NCI-H2029 (cell line): ENCODE measurements at regions not wholly inside any gene's neighbourhood (a gene's known extent, or its start where the extent isn't known, plus 50 kb on each side); places are given as distances from the start of the nearest gene placed in this dataset.
"Not testable (repeated sequence)": the region's sequence is repeated elsewhere in the genome, so short reads cannot be mapped to it uniquely, and the experiment has no call there.

Source experiments
- DNase-seq: peaks from one replicate; lab custom pipeline; 2025; lab: John Stamatoyannopoulos, UW

DNA sequence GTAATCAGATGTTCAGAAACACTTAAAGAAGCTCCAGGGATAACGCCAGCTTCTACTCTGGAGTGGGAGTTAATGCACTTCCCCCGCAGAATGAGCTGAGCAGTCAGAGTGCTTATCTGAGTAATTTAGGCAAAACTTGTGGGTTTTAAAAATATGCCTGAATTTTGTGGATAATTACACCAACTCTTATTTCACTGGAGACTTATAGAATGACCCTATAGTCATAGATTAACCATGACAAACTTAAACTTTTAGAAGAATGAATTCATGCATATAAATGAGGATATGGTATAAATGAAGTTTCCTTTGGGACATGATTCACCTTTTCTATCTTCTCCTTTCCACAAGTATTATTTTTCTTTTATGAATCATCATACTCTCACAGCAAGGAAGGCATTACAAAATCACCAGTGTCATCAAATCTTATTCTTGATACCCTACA lies 241.1 kb upstream of the FBXO33 start:
- DNase-seq = no peak

GRCh38 chr14:39668449-39668848 lies 236.2 kb upstream of the FBXO33 start:
- no peak for DNase-seq

- DNase-seq = no peak
Observed at GRCh38 chr14:39666386-39666785, 234.2 kb upstream of the FBXO33 start.

GRCh38 chr14:39665075-39665475 lies 232.8 kb upstream of the FBXO33 start:
- no peak for DNase-seq

DNA sequence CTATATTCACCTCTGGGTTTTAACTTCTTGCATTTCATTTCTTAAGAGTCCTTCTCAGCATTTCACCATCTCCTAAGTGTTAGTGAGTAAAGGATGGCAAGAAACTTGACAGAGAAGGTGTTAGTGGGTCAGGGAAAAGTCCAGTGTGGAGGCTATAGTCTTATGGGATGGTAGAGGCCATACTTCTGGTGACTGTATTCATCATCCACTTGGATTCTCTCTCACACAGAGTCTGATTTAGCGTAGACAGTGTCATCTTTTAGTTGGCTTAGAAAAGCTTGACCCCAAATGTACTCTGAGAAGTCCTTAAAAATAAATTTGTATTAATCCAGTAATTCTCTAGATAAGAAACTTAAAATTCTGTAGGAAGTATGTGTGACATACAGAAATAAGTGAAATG lies 232.4 kb upstream of the FBXO33 start:
- no peak for DNase-seq

- no peak for DNase-seq
Observed at GRCh38 chr14:39641224-39641623, 209.0 kb upstream of the FBXO33 start.

DNA sequence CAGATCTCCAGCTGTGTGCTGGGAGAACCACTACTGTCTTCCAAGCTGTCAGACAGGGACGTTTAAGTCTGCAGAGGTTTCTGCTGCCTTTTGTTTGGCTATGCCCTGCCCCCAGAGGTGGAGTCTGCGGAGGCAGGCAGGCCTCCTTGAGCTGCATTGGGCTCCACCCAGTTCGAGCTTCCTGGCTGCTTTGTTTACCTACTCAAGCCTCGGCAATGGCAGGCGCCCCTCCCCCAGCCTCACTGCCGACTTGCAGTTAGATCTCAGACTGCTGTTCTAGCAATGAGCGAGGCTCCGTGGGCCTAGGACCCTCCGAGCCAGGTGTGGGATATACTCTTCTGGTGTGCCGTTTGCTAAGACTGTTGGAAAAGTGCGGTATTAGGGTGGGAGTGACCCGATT lies 206.8 kb upstream of the FBXO33 start:
- DNase-seq = not testable (repeated sequence)

DNA sequence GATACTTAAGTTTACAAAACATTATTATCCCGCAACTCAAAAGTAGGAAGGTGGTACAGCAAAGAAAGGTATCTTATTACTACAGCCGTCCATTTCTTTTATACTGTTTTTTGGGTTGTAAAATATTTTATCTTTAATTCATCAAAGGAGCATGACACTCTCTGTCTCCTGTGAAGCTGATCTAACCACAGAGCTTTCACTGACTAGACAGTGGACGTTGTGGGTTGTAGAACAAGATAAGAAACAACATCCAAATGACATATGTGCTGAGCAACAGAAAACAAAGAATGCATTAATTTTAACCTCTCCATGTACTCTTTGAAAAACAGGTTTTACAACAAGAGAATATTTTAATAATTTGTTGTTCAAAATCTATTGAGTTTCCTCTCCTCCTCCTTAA lies 195.9 kb upstream of the FBXO33 start:
- no peak for DNase-seq

- no peak for DNase-seq
Observed at GRCh38 chr14:39626589-39627576, 194.7 kb upstream of the FBXO33 start.

DNA sequence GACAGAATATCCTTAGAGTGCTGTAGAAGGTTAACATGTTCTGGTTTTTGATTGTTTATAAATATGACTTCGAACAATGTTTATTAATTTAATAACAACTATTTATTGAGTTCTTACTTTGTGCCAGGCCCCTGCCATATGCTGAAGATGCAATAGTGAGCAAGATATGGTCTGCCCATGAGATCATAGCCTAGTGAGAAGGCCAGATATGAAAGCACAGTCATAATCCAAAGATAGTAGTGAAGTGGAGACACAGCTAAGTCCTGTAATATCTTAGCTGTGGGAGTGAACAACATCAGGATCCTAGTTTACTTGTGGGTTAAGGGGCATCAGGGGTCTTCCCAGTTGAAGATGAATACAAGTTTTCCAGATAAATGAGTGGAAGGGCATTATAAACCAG lies 189.4 kb upstream of the FBXO33 start:
- no peak for DNase-seq

- DNase-seq = no peak
Observed at GRCh38 chr14:39621223-39621622, 189.0 kb upstream of the FBXO33 start.

DNA sequence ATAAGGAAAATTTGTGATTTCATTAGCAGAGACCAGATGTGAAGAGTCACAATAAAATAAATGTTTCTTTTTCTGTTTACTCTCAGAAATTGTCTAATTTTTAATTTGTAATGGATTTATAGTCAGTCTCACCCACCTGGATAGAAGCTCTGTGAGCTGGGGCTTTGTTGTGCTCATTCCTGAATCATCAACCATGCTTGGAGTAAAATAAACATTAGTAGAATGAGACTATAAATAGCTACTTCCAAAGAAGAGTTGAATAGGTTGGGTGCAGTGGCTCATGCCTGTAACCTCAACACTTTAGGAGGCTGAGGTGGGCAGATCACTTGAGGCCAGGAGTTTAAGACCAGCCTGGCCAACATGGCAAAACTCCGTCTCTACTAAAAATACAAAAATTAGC lies 185.3 kb upstream of the FBXO33 start:
- no peak for DNase-seq

GRCh38 chr14:39615352-39615751 lies 183.1 kb upstream of the FBXO33 start:
- no peak for DNase-seq

- DNase-seq = no peak
Observed at GRCh38 chr14:39614297-39614923, 182.2 kb upstream of the FBXO33 start.

DNA sequence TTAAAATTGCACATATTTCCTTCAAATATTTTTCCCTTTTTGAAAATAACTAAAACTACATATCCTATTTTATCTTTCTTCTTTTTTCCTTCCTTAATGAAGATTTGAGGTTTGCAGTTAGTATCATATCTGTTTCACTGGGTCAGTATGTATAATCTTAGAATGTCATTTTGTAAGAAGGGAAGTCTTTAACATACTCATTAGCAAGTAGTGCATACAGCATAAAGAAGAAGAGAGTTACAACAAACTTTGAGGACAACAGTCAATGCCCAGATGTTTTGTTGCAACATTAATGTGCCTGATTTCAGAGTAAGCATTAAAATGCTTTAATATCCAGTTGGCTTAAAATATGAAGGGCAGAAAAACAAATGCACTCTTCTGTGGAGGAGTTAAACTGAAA lies 176.9 kb upstream of the FBXO33 start:
- DNase-seq = no peak

GRCh38 chr14:39607978-39608377 lies 175.7 kb upstream of the FBXO33 start:
- DNase-seq = no peak

- no peak for DNase-seq
Observed at GRCh38 chr14:39603942-39604341, 171.7 kb upstream of the FBXO33 start.

DNA sequence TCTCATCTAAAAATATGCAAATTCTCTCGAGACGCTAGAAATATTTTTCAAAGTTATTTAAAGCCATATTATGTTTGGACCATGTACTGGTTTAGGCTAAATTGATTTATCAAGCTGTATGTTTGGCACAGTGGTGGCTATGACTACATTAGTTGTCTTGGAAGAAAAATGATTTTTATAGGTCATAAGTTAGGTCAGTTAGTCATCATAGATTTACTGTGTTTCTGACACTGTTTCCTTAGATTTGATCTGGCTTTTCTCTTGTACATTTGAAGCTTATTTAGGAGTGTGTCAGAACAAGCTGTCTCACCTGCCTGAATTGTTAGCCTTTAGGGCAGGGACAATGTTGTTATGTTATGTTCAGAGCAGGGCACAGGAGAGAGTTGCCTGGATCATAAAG lies 161.1 kb upstream of the FBXO33 start:
- DNase-seq = no peak

DNA sequence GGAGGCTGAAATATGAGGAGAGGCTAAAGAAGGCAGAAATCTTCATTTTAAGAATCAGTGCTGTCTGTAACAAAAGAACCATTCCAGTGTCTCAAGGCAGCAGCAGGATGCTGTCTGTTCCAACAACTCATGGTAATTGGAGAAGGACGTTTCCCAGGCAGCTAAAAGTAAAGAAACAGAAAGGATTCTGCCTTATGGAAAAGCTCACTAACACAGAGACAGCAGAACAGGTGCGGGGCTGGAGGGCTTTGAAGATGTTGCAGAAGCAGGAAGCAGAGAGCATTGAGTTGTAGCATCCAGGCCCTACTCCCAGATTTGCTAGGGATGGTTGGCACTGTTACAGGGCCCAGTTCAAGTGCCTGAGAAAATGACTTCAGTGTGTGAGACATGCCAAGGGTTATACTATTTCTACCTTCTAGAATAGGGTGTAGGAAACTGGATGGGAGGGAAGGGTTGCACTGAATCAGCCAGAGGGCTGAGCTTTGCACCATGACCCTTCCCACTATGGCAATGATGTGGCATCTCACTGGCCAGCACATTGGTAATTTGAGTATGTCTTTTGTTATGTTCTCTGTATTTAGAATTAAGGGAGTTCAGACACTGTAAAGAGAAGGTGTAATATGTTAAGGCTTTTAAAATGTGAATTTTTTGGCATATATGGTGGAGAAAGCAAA lies 160.0 kb upstream of the FBXO33 start:
- no peak for DNase-seq

DNA sequence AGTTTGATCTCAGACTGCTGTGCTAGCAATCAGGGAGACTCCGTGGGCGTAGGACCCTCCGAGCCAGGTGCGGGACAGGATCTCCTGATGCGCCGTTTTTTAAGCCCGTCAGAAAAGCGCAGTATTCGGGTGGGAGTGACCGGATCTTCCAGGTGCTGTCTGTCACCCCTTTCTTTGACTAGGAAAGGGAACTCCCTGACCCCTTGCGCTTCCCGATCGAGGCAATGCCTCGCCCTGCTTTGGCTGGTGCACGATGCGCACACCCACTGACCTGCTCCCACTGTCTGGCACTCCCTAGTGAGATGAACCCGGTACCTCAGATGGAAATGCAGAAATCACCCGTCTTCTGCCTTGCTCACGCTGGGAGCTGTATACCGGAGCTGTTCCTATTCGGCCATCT lies 157.6 kb upstream of the FBXO33 start:
- DNase-seq = not testable (repeated sequence)

- no peak for DNase-seq
Observed at GRCh38 chr14:39582028-39582654, 149.9 kb upstream of the FBXO33 start.

GRCh38 chr14:39581474-39581873 lies 149.2 kb upstream of the FBXO33 start:
- no peak for DNase-seq
